ENCODE measurements at regions not wholly inside any gene's neighbourhood (a gene's known extent, or its start where the extent isn't known, plus 50 kb on each side); places are given as distances from the start of the nearest gene placed in this dataset.

DNA sequence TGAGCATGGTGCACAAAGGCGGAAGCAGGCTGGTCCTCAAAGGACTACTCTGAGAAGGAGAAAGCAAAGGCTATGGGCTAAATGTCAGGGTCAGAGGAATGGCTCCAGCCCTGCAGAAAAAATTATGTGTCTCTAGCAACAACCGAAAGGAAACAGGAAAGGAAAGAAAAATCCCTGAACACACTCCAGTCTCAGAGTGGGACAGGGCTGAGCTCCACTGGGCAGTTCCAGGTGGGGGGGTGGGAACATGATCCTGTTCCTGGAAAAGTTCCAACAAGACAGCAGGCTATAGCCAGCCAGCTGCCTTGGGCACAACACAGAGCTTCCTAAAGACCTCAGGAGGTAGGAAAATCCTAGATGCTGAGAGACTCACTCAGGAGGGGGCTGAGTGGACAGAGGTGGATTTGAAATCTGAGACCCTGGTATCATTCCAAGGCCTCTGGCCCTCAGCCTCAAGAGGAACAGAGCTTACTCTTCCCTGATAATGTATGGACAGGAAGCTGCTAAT, 1088.2 kb downstream of the TBC1D22A start:
- BruUV-seq (replicated peaks), result no TSS peak
- H2AFZ ChIP-seq (replicated peaks; ENCODE audit: low read length, poor library complexity), result no peak overlapping the region
- no peak overlapping the region for H3K14ac ChIP-seq (replicated peaks; ENCODE audit: low read depth, low read length)
- no peaks in the 10 kb centered on the region for H3K27me3 ChIP-seq (ENCODE audit: control insufficient read depth, insufficient read depth, low read length)
- no peak overlapping the region for H2BK120ac ChIP-seq (ENCODE audit: low read depth, low read length)
- H3K9me3 ChIP-seq (ENCODE audit: control insufficient read depth, insufficient read depth, low read length), result peaks cover 37% of the 10 kb centered on the region
- no peak overlapping the region for H2AK9ac ChIP-seq (replicated peaks; ENCODE audit: low read depth, low read length, poor library complexity)
- CTCF ChIA-PET, result no interaction called here
- H3K4me2 ChIP-seq (ENCODE audit: low read depth, low read length), result no peak overlapping the region
- ATAC-seq (ENCODE audit: low read depth) (no peak), DNase-seq (no peak)
- dilution Hi-C loops (cut with HindIII; ENCODE audit: low sequenced_read_pairs, unreplicated experiment), result no loop called here
- H3K18ac ChIP-seq (ENCODE audit: low read depth, low read length), result no peak overlapping the region
- no peak overlapping the region for H3K23ac ChIP-seq (ENCODE audit: low read depth, low read length)
- no peak overlapping the region for H3K4ac ChIP-seq (ENCODE audit: low read depth, low read length)
- no peak for TF ChIP-seq RFX5 (IDR thresholded peaks at IDR 0.05; ENCODE audit: low read depth, low read length)
- TF ChIP-seq CEBPB (IDR thresholded peaks at IDR 0.05; ENCODE audit: low read depth, low read length), result no peak
- no peak for TF ChIP-seq CHD1 (IDR thresholded peaks at IDR 0.05; ENCODE audit: low read depth, low read length)
- TF ChIP-seq MAFK (IDR thresholded peaks at IDR 0.05; ENCODE audit: low read depth, low read length), result no peak
- TF ChIP-seq MXI1 (IDR thresholded peaks at IDR 0.05; ENCODE audit: borderline replicate concordance, low read depth, low read length), result no peak
- TF ChIP-seq MAZ (IDR thresholded peaks at IDR 0.05; ENCODE audit: borderline replicate concordance, low read depth, low read length), result no peak
- TF ChIP-seq POLR2A (IDR thresholded peaks at IDR 0.05; ENCODE audit: low read depth, low read length), result no peak
- TF ChIP-seq, protein P1, sequence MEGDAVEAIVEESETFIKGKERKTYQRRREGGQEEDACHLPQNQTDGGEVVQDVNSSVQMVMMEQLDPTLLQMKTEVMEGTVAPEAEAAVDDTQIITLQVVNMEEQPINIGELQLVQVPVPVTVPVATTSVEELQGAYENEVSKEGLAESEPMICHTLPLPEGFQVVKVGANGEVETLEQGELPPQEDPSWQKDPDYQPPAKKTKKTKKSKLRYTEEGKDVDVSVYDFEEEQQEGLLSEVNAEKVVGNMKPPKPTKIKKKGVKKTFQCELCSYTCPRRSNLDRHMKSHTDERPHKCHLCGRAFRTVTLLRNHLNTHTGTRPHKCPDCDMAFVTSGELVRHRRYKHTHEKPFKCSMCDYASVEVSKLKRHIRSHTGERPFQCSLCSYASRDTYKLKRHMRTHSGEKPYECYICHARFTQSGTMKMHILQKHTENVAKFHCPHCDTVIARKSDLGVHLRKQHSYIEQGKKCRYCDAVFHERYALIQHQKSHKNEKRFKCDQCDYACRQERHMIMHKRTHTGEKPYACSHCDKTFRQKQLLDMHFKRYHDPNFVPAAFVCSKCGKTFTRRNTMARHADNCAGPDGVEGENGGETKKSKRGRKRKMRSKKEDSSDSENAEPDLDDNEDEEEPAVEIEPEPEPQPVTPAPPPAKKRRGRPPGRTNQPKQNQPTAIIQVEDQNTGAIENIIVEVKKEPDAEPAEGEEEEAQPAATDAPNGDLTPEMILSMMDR (conservative IDR thresholded peaks at IDR 0.05; ENCODE audit: low read depth, low read length), result no peak
- no peak for TF ChIP-seq ELK1 (IDR thresholded peaks at IDR 0.05; ENCODE audit: borderline replicate concordance, low read depth, low read length)
- TF ChIP-seq USF2 (IDR thresholded peaks at IDR 0.05; ENCODE audit: low read depth, low read length), result no peak
- TF ChIP-seq NFE2L2 (IDR thresholded peaks at IDR 0.05; ENCODE audit: low read depth, low read length), result no peak
- no peak for TF ChIP-seq SMC3 (IDR thresholded peaks at IDR 0.05; ENCODE audit: low read depth, low read length)
- TF ChIP-seq RCOR1 (IDR thresholded peaks at IDR 0.05; ENCODE audit: insufficient replicate concordance, low read length), result no peak
- TF ChIP-seq FOS (IDR thresholded peaks at IDR 0.05; ENCODE audit: low read depth, low read length), result no peak
- TF ChIP-seq BHLHE40 (IDR thresholded peaks at IDR 0.05; ENCODE audit: low read depth, low read length), result no peak
- TF ChIP-seq RAD21 (IDR thresholded peaks at IDR 0.05; ENCODE audit: low read length), result no peak
- POLR2A ChIA-PET (ENCODE audit: unreplicated experiment), result no interaction called here
- no peaks in the 10 kb centered on the region for H4K20me1 ChIP-seq (ENCODE audit: insufficient read depth, low read length)
- H3K27ac ChIP-seq (ENCODE audit: insufficient read depth, low read length), result no peak overlapping the region
- H2AK5ac ChIP-seq (ENCODE audit: low read depth, low read length), result no peak overlapping the region
- WGBS, 2 experiments (ENCODE audit: extremely low coverage in 2 of 2, insufficient read length in 1 of 2), result no CpG with 5 or more reads among the region's 2 CpGs
- no peak overlapping the region for H2BK20ac ChIP-seq (ENCODE audit: low read depth, low read length)
- H4K5ac ChIP-seq (ENCODE audit: low read depth, low read length), result no peak overlapping the region
- no peak overlapping the region for H2BK5ac ChIP-seq (ENCODE audit: low read depth, low read length, poor library complexity, severe bottlenecking)
- no peak overlapping the region for H3K56ac ChIP-seq (ENCODE audit: extremely low read depth, insufficient read depth, low read length)
- no peaks in the 10 kb centered on the region for H3K9me1 ChIP-seq (ENCODE audit: insufficient read depth, low read length)
- no peak overlapping the region for H3K4me3 ChIP-seq (ENCODE audit: insufficient read depth, low read depth, low read length)
- in situ Hi-C loops (cut with MboI; ENCODE audit: low sequenced_read_pairs), result no loop called here
- H3K4me1 ChIP-seq (ENCODE audit: control insufficient read depth, insufficient read depth, low read length), result no peaks in the 10 kb centered on the region
- no peaks in the 10 kb centered on the region for H3K79me1 ChIP-seq (ENCODE audit: low read depth in 1 of 2, low read length in 2 of 2)
- no peak overlapping the region for H3K9ac ChIP-seq (ENCODE audit: low read depth, low read length)
- no peak overlapping the region for H4K91ac ChIP-seq (ENCODE audit: insufficient read depth, low read depth, low read length)
- no peaks in the 10 kb centered on the region for H3K36me3 ChIP-seq (ENCODE audit: control insufficient read depth, insufficient read depth, low read length)
- H2BK15ac ChIP-seq (ENCODE audit: low read depth, low read length), result no peak overlapping the region
- intact Hi-C loops (cut with micrococcal nuclease), result no loop called here
- H4K8ac ChIP-seq (ENCODE audit: low read depth in 2 of 2, low read length in 2 of 2), result no peak overlapping the region

Data from IMR-90 (cell line).